ENCODE measurements at regions not wholly inside any gene's neighbourhood (a gene's known extent, or its start where the extent isn't known, plus 50 kb on each side); places are given as distances from the start of the nearest gene placed in this dataset.

DNA sequence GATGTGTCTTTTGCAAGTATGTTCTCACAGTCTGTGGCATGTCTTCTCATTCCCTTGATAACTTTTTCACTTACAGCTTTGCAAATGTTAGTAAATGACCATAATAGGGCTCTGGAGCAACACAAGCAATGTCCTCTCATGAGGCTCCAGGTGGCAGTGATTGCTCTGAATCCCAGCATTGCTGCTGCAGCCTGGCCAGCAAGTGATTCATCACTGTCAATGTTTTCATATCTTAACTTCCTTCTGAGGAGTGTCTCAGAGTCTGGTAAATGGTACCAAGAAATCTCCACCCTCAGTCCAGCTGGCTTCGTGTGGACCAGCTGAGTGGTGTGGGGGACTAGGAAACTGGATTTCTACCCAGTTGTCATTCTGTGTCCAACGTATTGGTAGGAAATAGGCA is 139.6 kb downstream of the MYLK4 start:
- no peak for DNase-seq
- H3K27me3 ChIP-seq, result no peaks in the 10 kb centered on the region
- H3K9me3 ChIP-seq, result no peaks in the 10 kb centered on the region
- H3K4me1 ChIP-seq, result no peaks in the 10 kb centered on the region
- no peak for TF ChIP-seq POLR2A (IDR thresholded peaks at IDR 0.05)
- TF ChIP-seq, protein P1, sequence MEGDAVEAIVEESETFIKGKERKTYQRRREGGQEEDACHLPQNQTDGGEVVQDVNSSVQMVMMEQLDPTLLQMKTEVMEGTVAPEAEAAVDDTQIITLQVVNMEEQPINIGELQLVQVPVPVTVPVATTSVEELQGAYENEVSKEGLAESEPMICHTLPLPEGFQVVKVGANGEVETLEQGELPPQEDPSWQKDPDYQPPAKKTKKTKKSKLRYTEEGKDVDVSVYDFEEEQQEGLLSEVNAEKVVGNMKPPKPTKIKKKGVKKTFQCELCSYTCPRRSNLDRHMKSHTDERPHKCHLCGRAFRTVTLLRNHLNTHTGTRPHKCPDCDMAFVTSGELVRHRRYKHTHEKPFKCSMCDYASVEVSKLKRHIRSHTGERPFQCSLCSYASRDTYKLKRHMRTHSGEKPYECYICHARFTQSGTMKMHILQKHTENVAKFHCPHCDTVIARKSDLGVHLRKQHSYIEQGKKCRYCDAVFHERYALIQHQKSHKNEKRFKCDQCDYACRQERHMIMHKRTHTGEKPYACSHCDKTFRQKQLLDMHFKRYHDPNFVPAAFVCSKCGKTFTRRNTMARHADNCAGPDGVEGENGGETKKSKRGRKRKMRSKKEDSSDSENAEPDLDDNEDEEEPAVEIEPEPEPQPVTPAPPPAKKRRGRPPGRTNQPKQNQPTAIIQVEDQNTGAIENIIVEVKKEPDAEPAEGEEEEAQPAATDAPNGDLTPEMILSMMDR (IDR thresholded peaks at IDR 0.05), result no peak
- no peak overlapping the region for H3K4me3 ChIP-seq
- no peaks in the 10 kb centered on the region for H3K36me3 ChIP-seq
- intact Hi-C loops (cut with DNase I), result no loop called here
- 26 to 31% methylated on average over 2 of the region's 2 CpGs for WGBS, 2 donors
- no peak overlapping the region for H3K27ac ChIP-seq

DNA sequence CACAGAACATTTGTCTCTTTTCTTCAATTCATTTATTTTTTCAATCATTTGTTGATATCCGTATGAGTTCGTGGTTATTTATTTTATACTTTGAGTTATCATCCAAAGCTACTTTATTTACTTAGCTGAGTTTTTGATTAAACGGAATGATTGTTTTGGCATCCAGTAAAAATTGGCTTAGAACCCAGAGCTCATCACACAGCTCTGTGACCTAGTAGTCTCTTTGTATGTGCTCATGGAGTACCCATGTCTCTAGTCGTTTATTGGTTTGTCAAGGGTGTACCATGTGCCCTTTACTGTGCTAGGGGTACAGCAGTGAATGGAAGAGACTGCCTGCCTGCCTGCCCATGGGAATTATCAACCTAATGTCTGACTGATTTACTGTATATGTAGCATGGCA is 142.2 kb downstream of the MYLK4 start:
- Histone ChIP-seq H3K27me3 (peaks cover 0 to 3% (median 0%) of the 10 kb centered on the region in 4 donors), H3K27ac (no peak overlapping the region), H3K36me3 (no peaks in the 10 kb centered on the region), H3K4me3 (no peak overlapping the region), H3K4me1 (no peaks in the 10 kb centered on the region), H3K9me3 (no peaks in the 10 kb centered on the region)
- 21% methylated on average over 4 of the region's 4 CpGs for WGBS, 2 donors
- intact Hi-C loops (cut with DNase I), result no loop called here
- TF ChIP-seq POLR2A (IDR thresholded peaks at IDR 0.05), result no peak
- TF ChIP-seq, protein P1 (IDR thresholded peaks at IDR 0.05), result no peak
- no peak for DNase-seq

DNA sequence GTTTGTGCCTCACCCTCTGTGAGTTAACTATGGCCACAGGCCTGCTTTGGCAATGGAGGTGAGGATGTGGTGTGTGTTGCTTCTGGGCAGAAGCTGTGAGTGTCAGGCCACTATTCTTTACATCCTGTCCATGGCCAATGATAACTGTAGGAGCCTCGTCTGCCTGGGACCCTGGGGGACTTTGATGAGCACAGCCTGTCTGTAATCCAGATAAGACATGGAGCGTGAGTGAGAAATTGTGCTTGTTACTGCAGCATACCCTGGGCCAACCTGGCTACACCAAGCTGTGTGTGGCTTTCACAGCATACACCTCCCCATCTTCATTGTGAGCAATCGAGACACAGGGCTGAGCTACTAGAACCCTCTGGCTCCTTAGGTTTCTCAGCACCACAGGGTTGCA is 150.4 kb downstream of the MYLK4 start:
- no peak for DNase-seq
- WGBS, 2 donors, result 83% methylated on average over 2 to 3 of the region's 3 CpGs
- no peak overlapping the region for H3K4me3 ChIP-seq
- H3K27me3 ChIP-seq, result peaks cover 0 to 7% (median 0%) of the 10 kb centered on the region in 4 donors
- intact Hi-C loops (cut with DNase I), result no loop called here
- H3K9me3 ChIP-seq, result no peaks in the 10 kb centered on the region
- TF ChIP-seq, protein P1 (IDR thresholded peaks at IDR 0.05), result no peak
- no peaks in the 10 kb centered on the region for H3K36me3 ChIP-seq
- no peak overlapping the region for H3K27ac ChIP-seq
- peaks cover 0 to 2% (median 1%) of the 10 kb centered on the region in 3 donors for H3K4me1 ChIP-seq

DNA sequence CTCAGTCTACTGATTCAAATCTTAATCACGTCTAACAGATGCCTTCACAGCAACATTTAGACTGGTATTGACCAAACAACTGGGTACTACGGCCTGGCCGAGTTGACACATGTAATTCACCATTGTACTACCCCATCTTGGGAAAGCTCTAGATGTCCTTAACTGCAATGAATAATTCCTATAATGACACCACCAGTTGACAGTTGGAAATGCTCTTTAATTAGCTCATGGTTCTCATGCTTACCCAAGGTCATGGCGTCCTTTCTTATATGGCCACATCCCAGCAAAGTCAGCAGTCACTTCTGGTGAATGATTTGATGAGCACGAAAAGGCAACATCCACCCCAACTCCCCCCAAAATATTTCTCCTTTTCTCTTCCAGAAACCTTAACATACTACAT is 150.9 kb downstream of the MYLK4 start:
- TF ChIP-seq POLR2A (IDR thresholded peaks at IDR 0.05), result no peak
- TF ChIP-seq, protein P1 (IDR thresholded peaks at IDR 0.05), result no peak
- peaks cover 0 to 7% (median 0%) of the 10 kb centered on the region in 4 donors for H3K27me3 ChIP-seq
- H3K4me3 ChIP-seq, result no peak overlapping the region
- DNase-seq, result no peak
- intact Hi-C loops (cut with DNase I), result no loop called here
- 83 to 92% methylated on average over 5 of the region's 5 CpGs for WGBS, 2 donors
- peak overlapping the region in 1 of 4 donors; percentile 9 for H3K27ac ChIP-seq
- no peaks in the 10 kb centered on the region for H3K36me3 ChIP-seq
- no peaks in the 10 kb centered on the region for H3K9me3 ChIP-seq
- peaks cover 0 to 7% (median 4%) of the 10 kb centered on the region in 3 donors for H3K4me1 ChIP-seq

DNA sequence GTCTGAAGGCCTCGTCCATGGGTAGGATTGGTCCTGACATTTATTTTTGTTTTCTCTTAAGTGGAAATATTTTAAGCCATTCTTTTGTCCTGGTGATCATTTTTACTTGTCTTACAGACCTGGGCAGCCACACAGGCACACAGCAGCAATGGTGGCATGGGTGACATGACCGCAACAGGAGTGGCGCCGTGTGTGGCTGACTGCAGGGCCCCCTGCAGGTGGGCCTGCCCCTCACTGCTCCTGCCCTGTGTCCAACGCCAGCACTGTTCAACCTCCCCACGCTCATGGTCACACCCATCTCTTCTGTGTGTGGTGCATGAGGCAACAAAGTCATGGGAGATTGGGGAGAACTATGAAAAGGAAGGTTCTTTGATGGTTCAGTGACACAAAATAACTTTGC is 151.9 kb downstream of the MYLK4 start:
- Histone ChIP-seq H3K9me3 (no peaks in the 10 kb centered on the region), H3K27ac (peak overlapping the region in 1 of 4 donors; percentile 10), H3K4me1 (peaks cover 0 to 16% (median 4%) of the 10 kb centered on the region in 3 donors), H3K36me3 (no peaks in the 10 kb centered on the region), H3K4me3 (no peak overlapping the region), H3K27me3 (peaks cover 0 to 7% (median 0%) of the 10 kb centered on the region in 4 donors)
- TF ChIP-seq POLR2A (IDR thresholded peaks at IDR 0.05), result no peak
- TF ChIP-seq, protein P1 (IDR thresholded peaks at IDR 0.05), result no peak
- intact Hi-C loops (cut with DNase I), result no loop called here
- whole genome bisulfite sequencing, 2 donors, result 57 to 94% methylated on average over 1 to 5 of the region's 6 CpGs
- DNase-seq, result no peak
